ENCODE measurements at regions not wholly inside any gene's neighbourhood (a gene's known extent, or its start where the extent isn't known, plus 50 kb on each side); places are given as distances from the start of the nearest gene placed in this dataset.

GRCh38 chr5:20113931-20114330, 125.9 kb upstream of the CDH18 start:
- FAIRE-seq = no peak
- DNase-seq (ENCODE audit: low spot score) = no peak

- no peak for DNase-seq (ENCODE audit: low spot score)
- FAIRE-seq = no peak
Measured at GRCh38 chr5:20113031-20113715, 125.2 kb upstream of the CDH18 start.

- DNase-seq (ENCODE audit: low spot score) (no peak), FAIRE-seq (no peak)
Measured at GRCh38 chr5:20109326-20109725, 121.3 kb upstream of the CDH18 start.

GRCh38 chr5:20105915-20106314, 117.9 kb upstream of the CDH18 start:
- DNase-seq (ENCODE audit: low spot score) (no peak), FAIRE-seq (no peak)

- FAIRE-seq = no peak
- DNase-seq (ENCODE audit: low spot score) = no peak
Measured at GRCh38 chr5:20102293-20102692, 114.3 kb upstream of the CDH18 start.

GRCh38 chr5:20098694-20099093, 110.7 kb upstream of the CDH18 start:
- DNase-seq (ENCODE audit: low spot score) = no peak
- FAIRE-seq = no peak

- FAIRE-seq (no peak), DNase-seq (ENCODE audit: low spot score) (no peak)
Measured at GRCh38 chr5:20088361-20088760, 100.4 kb upstream of the CDH18 start.

- DNase-seq (ENCODE audit: low spot score) (no peak), FAIRE-seq (no peak)
Measured at GRCh38 chr5:20087299-20087698, 99.3 kb upstream of the CDH18 start.

GRCh38 chr5:20077186-20077585, 89.2 kb upstream of the CDH18 start:
- FAIRE-seq = no peak
- no peak for DNase-seq (ENCODE audit: low spot score)

GRCh38 chr5:20056933-20057332, 68.9 kb upstream of the CDH18 start:
- FAIRE-seq (no peak), DNase-seq (ENCODE audit: low spot score) (no peak)

GRCh38 chr5:20055301-20055700, 67.3 kb upstream of the CDH18 start:
- DNase-seq (ENCODE audit: low spot score) = no peak
- no peak for FAIRE-seq

GRCh38 chr5:20050262-20050661, 62.3 kb upstream of the CDH18 start:
- DNase-seq (ENCODE audit: low spot score) = no peak
- FAIRE-seq = no peak

GRCh38 chr5:20044460-20044859, 56.5 kb upstream of the CDH18 start:
- DNase-seq (ENCODE audit: low spot score) (no peak), FAIRE-seq (no peak)

- DNase-seq (ENCODE audit: low spot score) (no peak), FAIRE-seq (no peak)
Measured at GRCh38 chr5:20041326-20042274, 53.6 kb upstream of the CDH18 start.

GRCh38 chr5:20040901-20041300, 52.9 kb upstream of the CDH18 start:
- DNase-seq (ENCODE audit: low spot score) (no peak), FAIRE-seq (no peak)

Data from RCC 7860 (cell line).